ENCODE measurements at regions not wholly inside any gene's neighbourhood (a gene's known extent, or its start where the extent isn't known, plus 50 kb on each side); places are given as distances from the start of the nearest gene placed in this dataset.

DNA sequence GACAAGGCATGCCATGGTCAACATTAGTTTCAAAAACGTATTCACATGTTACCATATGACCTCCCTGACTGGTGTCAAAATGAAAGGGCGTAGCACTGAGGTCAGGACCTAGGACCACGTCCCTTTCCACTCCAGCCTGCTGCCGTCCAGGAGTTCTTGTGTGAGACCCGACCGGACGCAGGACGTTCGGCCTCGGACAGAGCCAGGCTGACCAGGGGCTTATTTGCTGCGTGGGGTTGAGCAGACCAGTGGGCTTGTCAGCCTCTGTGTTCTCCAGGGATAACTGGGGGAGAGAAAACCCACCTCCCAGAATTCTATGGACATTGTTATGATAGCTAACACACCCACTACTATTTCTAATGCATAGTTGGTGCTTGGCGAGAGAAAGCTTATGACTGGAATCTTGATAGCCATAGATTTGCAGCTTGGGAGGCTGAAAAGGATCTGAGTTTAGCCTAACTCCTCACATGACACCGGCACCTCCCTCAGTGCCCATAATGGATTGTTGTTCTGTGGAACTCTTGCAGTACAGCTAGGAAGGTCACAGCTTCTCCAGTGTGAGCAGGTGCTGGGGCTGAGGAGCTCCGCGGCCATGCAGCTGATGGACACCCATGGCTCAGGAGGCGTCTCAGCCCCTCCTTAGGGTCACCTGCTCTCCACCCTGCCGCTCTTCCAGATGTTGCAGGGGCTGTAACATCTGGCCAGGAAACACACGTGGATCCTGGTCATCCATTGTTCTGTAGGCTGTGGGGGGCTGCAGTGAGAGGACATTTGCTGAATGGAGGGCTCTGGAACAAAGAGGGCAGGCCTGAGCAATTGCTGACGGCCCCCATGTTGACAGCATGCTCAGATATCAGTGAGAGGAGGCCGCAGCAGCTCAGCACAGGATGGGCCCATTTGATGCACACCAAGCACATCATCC, 368.4 kb downstream of the IRX2 start:
- Mint-ChIP-seq H3K27me3 (ENCODE audit: low read depth, poor library complexity) (peaks cover 25% of the 10 kb centered on the region), H3K36me3 (ENCODE audit: low read depth) (no peaks in the 10 kb centered on the region), H3K27ac (no peak overlapping the region), H3K9me3 (no peaks in the 10 kb centered on the region), H3K4me3 (no peak overlapping the region), H3K4me1 (peaks cover 20% of the 10 kb centered on the region)
- TF ChIP-seq, protein P1, sequence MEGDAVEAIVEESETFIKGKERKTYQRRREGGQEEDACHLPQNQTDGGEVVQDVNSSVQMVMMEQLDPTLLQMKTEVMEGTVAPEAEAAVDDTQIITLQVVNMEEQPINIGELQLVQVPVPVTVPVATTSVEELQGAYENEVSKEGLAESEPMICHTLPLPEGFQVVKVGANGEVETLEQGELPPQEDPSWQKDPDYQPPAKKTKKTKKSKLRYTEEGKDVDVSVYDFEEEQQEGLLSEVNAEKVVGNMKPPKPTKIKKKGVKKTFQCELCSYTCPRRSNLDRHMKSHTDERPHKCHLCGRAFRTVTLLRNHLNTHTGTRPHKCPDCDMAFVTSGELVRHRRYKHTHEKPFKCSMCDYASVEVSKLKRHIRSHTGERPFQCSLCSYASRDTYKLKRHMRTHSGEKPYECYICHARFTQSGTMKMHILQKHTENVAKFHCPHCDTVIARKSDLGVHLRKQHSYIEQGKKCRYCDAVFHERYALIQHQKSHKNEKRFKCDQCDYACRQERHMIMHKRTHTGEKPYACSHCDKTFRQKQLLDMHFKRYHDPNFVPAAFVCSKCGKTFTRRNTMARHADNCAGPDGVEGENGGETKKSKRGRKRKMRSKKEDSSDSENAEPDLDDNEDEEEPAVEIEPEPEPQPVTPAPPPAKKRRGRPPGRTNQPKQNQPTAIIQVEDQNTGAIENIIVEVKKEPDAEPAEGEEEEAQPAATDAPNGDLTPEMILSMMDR (IDR thresholded peaks at IDR 0.05), result no peak
- no peak for DNase-seq

DNA sequence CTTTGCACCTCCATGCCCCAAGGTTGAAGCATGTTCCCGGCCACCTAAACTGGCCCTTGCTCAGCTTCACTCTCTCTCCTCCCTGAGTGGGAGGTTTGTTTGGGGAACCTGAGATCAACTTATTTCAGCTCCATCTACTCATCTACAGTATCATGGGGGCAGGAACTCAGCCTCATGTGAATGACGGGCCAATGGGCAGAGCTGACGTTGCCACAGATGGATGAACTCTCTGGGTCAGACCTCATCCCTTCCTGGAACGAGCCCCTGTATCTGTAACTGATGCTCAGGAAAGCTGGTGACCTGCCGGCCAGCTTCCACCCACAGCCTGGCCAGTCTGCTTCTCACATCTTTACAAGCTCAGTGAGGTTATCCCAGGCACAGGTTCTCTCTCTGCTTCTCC, 369.6 kb downstream of the IRX2 start:
- H3K27ac Mint-ChIP-seq, result no peak overlapping the region
- no peak overlapping the region for H3K4me3 Mint-ChIP-seq
- peaks cover 25% of the 10 kb centered on the region for H3K27me3 Mint-ChIP-seq (ENCODE audit: low read depth, poor library complexity)
- TF ChIP-seq, protein P1 (IDR thresholded peaks at IDR 0.05), result no peak
- no peak for DNase-seq
- no peaks in the 10 kb centered on the region for H3K9me3 Mint-ChIP-seq
- H3K4me1 Mint-ChIP-seq, result peaks cover 12% of the 10 kb centered on the region
- no peaks in the 10 kb centered on the region for H3K36me3 Mint-ChIP-seq (ENCODE audit: low read depth)

DNA sequence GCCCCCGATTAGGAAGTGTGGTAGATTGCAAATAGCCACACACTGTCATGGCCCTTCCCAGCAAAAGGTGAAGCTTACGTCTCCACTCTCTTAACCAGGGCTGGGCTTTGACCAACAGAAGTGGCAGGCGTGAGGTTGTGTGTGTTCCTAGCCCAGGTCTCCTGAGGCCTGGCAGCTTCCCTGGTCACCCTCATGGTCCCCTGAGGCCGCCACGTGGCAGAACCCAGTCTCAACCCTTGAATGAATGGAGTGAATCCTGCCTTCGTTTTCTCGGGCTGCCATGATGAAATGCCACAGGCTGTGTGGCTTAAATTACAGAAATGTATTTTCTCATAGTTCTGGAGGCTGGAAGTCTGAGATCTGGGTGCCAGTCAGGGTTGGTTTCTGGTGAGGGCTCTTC, 370.4 kb downstream of the IRX2 start:
- no peak overlapping the region for H3K4me3 Mint-ChIP-seq

DNA sequence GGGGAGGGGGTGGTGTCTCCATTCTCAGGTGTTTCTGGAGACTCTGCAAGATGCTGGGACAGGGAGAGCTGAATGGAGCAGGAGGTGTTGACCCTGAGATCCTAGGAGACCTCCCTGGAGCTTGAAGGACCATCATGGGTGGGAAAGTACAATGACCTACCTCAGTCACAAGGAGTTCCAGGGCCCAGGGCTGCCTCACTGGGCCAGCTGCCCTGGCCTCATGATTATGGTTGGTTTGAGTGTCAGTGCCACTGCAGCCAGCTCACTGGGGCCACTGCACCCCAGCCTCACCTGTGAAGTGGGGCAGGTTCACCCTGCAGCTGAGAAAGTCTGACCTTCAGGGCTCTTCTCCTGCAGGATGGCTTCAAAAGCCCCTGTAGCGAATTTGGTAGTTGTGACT, 372.5 kb downstream of the IRX2 start:
- Mint-ChIP-seq H3K36me3 (ENCODE audit: low read depth) (no peaks in the 10 kb centered on the region), H3K9me3 (no peaks in the 10 kb centered on the region), H3K27ac (no peak overlapping the region), H3K4me1 (no peaks in the 10 kb centered on the region), H3K4me3 (no peak overlapping the region), H3K27me3 (ENCODE audit: low read depth, poor library complexity) (peaks cover 15% of the 10 kb centered on the region)
- DNase-seq, result no peak
- TF ChIP-seq, protein P1 (IDR thresholded peaks at IDR 0.05), result no peak

More for the DNA sequence above, 370.4 kb downstream of the IRX2 start:
- H3K27me3 Mint-ChIP-seq (ENCODE audit: low read depth, poor library complexity), result peaks cover 25% of the 10 kb centered on the region
- H3K9me3 Mint-ChIP-seq, result no peaks in the 10 kb centered on the region
- TF ChIP-seq, protein P1 (IDR thresholded peaks at IDR 0.05), result no peak
- no peak for DNase-seq
- no peaks in the 10 kb centered on the region for H3K36me3 Mint-ChIP-seq (ENCODE audit: low read depth)
- H3K4me1 Mint-ChIP-seq, result peaks cover 12% of the 10 kb centered on the region
- no peak overlapping the region for H3K27ac Mint-ChIP-seq

DNA sequence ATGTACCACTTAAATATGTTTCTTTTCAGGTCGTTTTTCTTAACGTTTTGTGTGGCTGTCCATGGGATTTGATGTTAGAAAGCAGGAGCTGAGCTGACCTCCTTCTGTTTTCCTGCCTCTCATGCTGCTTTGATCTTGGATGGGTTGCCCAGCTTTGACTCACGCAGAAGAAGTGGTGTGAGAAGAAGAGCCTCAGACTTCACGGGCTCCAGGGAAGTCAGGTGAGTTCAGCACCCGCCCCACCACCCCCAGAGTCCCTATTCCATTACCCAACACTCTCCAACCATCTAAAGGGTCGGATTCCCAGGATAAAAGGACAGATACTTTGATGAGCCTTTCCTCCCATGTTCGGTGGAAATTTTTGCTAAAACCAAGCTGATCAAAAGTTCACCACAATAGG, 373.4 kb downstream of the IRX2 start:
- no peak for DNase-seq
- Mint-ChIP-seq H3K9me3 (no peaks in the 10 kb centered on the region), H3K27me3 (ENCODE audit: low read depth, poor library complexity) (peaks cover 15% of the 10 kb centered on the region), H3K4me1 (no peaks in the 10 kb centered on the region), H3K36me3 (ENCODE audit: low read depth) (no peaks in the 10 kb centered on the region), H3K4me3 (no peak overlapping the region), H3K27ac (no peak overlapping the region)
- TF ChIP-seq, protein P1 (IDR thresholded peaks at IDR 0.05), result no peak

DNA sequence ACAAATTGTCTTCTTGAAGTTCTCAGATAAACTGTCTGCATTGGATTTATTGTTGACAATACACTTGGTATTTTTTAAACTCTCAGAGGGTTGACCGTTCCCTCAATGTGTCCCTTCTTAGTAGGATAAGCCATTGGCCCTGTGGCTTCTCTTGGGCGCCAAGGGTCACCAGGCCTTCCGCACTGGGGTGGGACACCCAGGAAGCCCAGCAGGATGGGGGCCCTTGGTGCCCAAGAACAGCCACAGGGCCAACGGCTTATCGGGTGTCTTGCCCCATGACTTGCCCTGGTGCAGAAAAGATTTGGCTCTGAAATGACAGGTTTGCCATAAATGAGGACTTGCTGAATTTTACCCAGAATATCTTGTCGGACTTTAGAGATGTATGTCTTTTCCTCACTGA, 375.0 kb downstream of the IRX2 start:
- H3K27me3 Mint-ChIP-seq (ENCODE audit: low read depth, poor library complexity), result peaks cover 11% of the 10 kb centered on the region
- TF ChIP-seq, protein P1 (IDR thresholded peaks at IDR 0.05), result no peak
- DNase-seq, result no peak
- no peaks in the 10 kb centered on the region for H3K36me3 Mint-ChIP-seq (ENCODE audit: low read depth)
- no peak overlapping the region for H3K4me3 Mint-ChIP-seq
- no peaks in the 10 kb centered on the region for H3K9me3 Mint-ChIP-seq
- H3K4me1 Mint-ChIP-seq, result peaks cover 6% of the 10 kb centered on the region
- no peak overlapping the region for H3K27ac Mint-ChIP-seq
